ENCODE measurements at regions not wholly inside any gene's neighbourhood (a gene's known extent, or its start where the extent isn't known, plus 50 kb on each side); places are given as distances from the start of the nearest gene placed in this dataset.

DNA sequence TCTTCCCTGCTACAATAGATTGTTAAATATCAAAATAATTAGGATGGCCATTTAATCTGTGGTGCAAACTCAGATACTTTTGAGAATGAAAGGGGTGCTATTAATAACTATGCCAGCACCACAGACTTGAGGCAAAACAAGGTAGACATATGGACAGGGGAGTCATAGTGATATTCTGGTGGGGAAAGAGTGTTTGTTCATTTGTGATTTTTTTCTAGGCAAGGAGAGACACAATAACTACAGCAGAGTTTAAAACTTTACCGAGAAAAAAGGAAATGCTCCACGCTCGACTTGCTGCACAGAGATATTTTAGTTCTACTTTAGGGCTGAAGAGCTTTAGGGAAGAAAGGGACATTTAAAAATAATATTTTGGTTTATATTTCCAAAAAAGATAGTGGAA lies 611.2 kb upstream of the GRM7 start:
- TF ChIP-seq CTCF (IDR thresholded peaks at IDR 0.05) (no peak), POLR2A (IDR thresholded peaks at IDR 0.05) (no peak)
